GM23338 (cell line): ENCODE measurements at regions not wholly inside any gene's neighbourhood (a gene's known extent, or its start where the extent isn't known, plus 50 kb on each side); places are given as distances from the start of the nearest gene placed in this dataset.

Experiments
- ATAC-seq: fragments of 200-7000 bp; cut with Tn5 transposase; 3 replicates; pipeline ENCODE4 v1.9.1; 2020
- DNase-seq: peaks from one replicate; pipeline ENCODE4 v3.0.0-alpha.2; 2015; ENCODE audit warnings: low spot score
- H2AFZ ChIP-seq: fragments of 200-600 bp; sonication (generic); 2 replicates; pipeline ENCODE4 v1.8.0; 2016; ENCODE audit warnings: antibody characterized with exemption, mild to moderate bottlenecking, moderate library complexity
- H3F3A ChIP-seq: fragments of 200-600 bp; sonication (generic); replicated peaks from 2 replicates; pipeline ENCODE4 v1.8.0; 2017; ENCODE audit warnings: antibody characterized with exemption, mixed run types, low read depth
- H3K27ac ChIP-seq: fragments of 200-600 bp; sonication (generic); 2 replicates; pipeline ENCODE4 v1.6.1; 2016; ENCODE audit warnings: low read depth
- H3K27me3 ChIP-seq: fragments of 200-600 bp; sonication (generic); 2 replicates; pipeline ENCODE4 v1.8.0; 2016; ENCODE audit warnings: mild to moderate bottlenecking, mixed run types, moderate library complexity; ENCODE audit not compliant: insufficient read depth
- H3K36me3 ChIP-seq: fragments of 200-600 bp; sonication (generic); 2 replicates; pipeline ENCODE4 v1.8.0; 2016; ENCODE audit warnings: mild to moderate bottlenecking; ENCODE audit not compliant: insufficient read depth
- H3K4me1 ChIP-seq: fragments of 200-600 bp; sonication (generic); 2 replicates; pipeline ENCODE4 v1.8.0; 2016; ENCODE audit warnings: mild to moderate bottlenecking, moderate library complexity; ENCODE audit not compliant: insufficient read depth
- H3K4me2 ChIP-seq: fragments of 200-600 bp; sonication (generic); 2 replicates; pipeline ENCODE4 v1.7.1; 2017; ENCODE audit warnings: mixed run types
- H3K4me3 ChIP-seq: fragments of 200-600 bp; sonication (generic); 2 replicates; pipeline ENCODE4 v1.6.1; 2016; ENCODE audit warnings: mixed run types
- H3K79me2 ChIP-seq: fragments of 200-600 bp; sonication (generic); replicated peaks from 2 replicates; pipeline ENCODE4 v1.8.0; 2017; ENCODE audit warnings: mild to moderate bottlenecking; ENCODE audit not compliant: insufficient read depth
- H3K9me2 ChIP-seq: fragments of 200-600 bp; sonication (generic); 2 replicates; pipeline ENCODE4 v1.8.0; 2017; ENCODE audit not compliant: insufficient read depth
- H4K20me1 ChIP-seq: fragments of 200-600 bp; sonication (generic); replicated peaks from 2 replicates; pipeline ENCODE4 v1.8.0; 2017; ENCODE audit warnings: mild to moderate bottlenecking; ENCODE audit not compliant: insufficient read depth
- H3K27ac Mint-ChIP-seq: 2 replicates; pipeline ENCODE4 v1.8.0; 2020; ENCODE audit warnings: inconsistent platforms, mild to moderate bottlenecking, moderate library complexity, mixed read lengths
- H3K27me3 Mint-ChIP-seq: 3 replicates; pipeline ENCODE4 v1.8.0; 2022; ENCODE audit warnings: low read depth, mild to moderate bottlenecking, moderate library complexity, mixed read lengths, inconsistent platforms; ENCODE audit not compliant: insufficient read depth, poor library complexity
- H3K36me3 Mint-ChIP-seq: 3 replicates; pipeline ENCODE4 v1.8.0; 2021; ENCODE audit warnings: low read depth, mild to moderate bottlenecking, inconsistent platforms, moderate library complexity, mixed read lengths
- H3K4me1 Mint-ChIP-seq: 3 replicates; pipeline ENCODE4 v1.8.0; 2020; ENCODE audit warnings: mild to moderate bottlenecking, inconsistent platforms, mixed read lengths
- H3K4me3 Mint-ChIP-seq: 3 replicates; pipeline ENCODE4 v1.8.0; 2021; ENCODE audit warnings: moderate library complexity, mild to moderate bottlenecking, inconsistent platforms, mixed read lengths
- H3K9me3 Mint-ChIP-seq: 3 replicates; pipeline ENCODE4 v1.8.0; 2020; ENCODE audit warnings: moderate library complexity, mild to moderate bottlenecking, inconsistent platforms, mixed read lengths
- CREB1 ChIP-seq: fragments of 250-450 bp; sonication (Bioruptor Pico); IDR thresholded peaks from 2 replicates; pipeline ENCODE4 v1.5.0; 2020; ENCODE audit warnings: low read depth, mild to moderate bottlenecking, moderate library complexity
- CTCF ChIP-seq, 2 experiments: fragments of 200-600 bp in 1 of 2; sonication (generic) in 1 of 2; conservative IDR thresholded peaks; 2 replicates each; pipeline versions ENCODE4 v1.5.1 to v1.6.1; 2016 to 2017; ENCODE audit warnings: antibody characterized with exemption in 2 of 2, low read depth in 2 of 2, mild to moderate bottlenecking in 2 of 2, moderate library complexity in 1 of 2
- EZH2 ChIP-seq: fragments of 200-600 bp; sonication (generic); IDR thresholded peaks from one replicate; pipeline ENCODE4 v1.8.0; 2017; ENCODE audit warnings: antibody characterized with exemption, mild to moderate bottlenecking, low read depth; ENCODE audit not compliant: unreplicated experiment
- EZH2phosphoT487 ChIP-seq: fragments of 200-600 bp; sonication (generic); IDR thresholded peaks from one replicate; pipeline ENCODE4 v1.8.1; 2018; ENCODE audit warnings: antibody characterized with exemption; ENCODE audit not compliant: unreplicated experiment
- JUNB ChIP-seq: IDR thresholded peaks from one replicate; pipeline ENCODE4 v1.6.1; 2016; ENCODE audit warnings: antibody characterized with exemption; ENCODE audit not compliant: unreplicated experiment
- NANOG ChIP-seq: IDR thresholded peaks from 2 replicates; pipeline ENCODE4 v1.6.1; 2016; ENCODE audit warnings: antibody characterized with exemption, borderline replicate concordance
- POLR2AphosphoS5 ChIP-seq: IDR thresholded peaks from 2 replicates; pipeline ENCODE4 v1.6.1; 2016; ENCODE audit warnings: antibody characterized with exemption, low read depth
- REST ChIP-seq: IDR thresholded peaks from one replicate; pipeline ENCODE4 v1.6.1; 2018; ENCODE audit warnings: antibody characterized with exemption; ENCODE audit not compliant: unreplicated experiment
- STAT1 ChIP-seq: IDR thresholded peaks from one replicate; pipeline ENCODE4 v1.6.1; 2016; ENCODE audit warnings: antibody characterized with exemption; ENCODE audit not compliant: unreplicated experiment
- ZNF114 ChIP-seq: fragments of 250-450 bp; sonication (Bioruptor Pico); IDR thresholded peaks from 2 replicates; pipeline ENCODE4 v1.5.0; 2020; ENCODE audit warnings: mild to moderate bottlenecking, moderate library complexity
- ZNF331 ChIP-seq: fragments of 250-450 bp; sonication (Bioruptor Pico); IDR thresholded peaks from 2 replicates; pipeline ENCODE4 v1.5.0; 2020; ENCODE audit warnings: low read depth, mild to moderate bottlenecking, moderate library complexity

DNA sequence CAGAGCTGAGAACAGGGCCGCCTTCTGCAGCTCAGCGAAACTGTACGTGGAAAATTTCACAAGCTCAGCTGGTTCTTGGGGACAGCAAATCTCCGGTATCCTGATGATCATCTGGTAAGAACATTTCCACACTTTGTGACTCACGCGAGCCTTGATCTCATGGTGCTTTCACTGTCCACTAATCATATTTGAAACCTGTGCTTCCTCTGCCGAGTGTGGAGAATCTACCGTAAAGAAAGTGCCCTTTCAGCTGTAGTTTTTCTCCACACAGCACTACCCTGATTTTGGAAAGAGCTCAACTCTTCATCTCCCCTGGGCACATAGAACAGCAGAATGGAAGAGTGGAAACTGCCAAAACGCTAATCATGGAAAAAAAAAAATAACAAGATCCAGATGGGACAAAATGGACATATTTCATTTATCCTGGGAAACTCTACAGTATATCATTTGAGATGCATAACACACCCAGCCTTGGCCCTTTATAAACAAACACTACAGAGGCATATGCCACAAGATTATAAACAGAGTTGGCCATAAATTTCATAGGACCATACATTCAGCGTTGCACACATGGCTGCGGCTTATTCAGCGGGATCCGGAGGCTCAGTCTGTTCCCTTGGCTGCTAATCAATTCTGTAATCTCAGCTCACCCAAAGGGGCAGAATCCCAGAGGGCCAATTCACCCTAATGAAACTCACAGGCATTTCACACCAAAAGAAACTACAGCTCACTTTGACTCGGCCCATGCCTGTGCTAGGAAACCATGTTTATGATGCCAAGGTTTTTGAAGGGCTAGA, 434.5 kb downstream of the HDGFL1 start (continued):
- TF ChIP-seq REST (no peak), POLR2AphosphoS5 (no peak), JUNB (no peak), CTCF (conservative IDR thresholded peaks at IDR 0.05; ENCODE audit: low read depth in 2 of 2) (no peak; a peak in 1 of 4 replicates), CREB1 (CRISPR knock-in tag) (no peak), ZNF331 (CRISPR knock-in tag) (no peak), ZNF114 (CRISPR knock-in tag) (no peak), EZH2phosphoT487 (no peak), EZH2 (no peak), STAT1 (no peak), NANOG (no peak)

DNA sequence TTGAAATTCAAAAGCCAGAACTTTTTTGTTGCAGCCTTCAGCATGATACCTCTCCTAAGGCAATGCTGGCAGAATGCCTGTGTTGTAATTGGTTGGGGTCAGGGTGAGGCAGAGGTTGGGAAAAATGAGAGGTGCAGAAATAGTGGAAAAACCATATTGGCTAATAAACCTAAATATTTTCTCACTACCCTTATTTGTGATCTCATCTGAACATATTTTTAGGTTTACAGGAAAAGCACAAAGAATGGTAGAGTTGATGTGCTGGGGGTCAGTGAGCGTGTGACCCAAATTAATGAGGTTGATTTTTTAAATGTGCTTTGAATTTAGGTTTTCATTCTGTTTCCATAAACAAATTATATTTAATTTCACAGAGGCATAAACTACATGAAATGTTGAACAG, 437.3 kb downstream of the HDGFL1 start:
- no peak overlapping the region for H3K4me3 Mint-ChIP-seq
- no peak overlapping the region for H3K4me3 ChIP-seq
- peaks cover 14% of the 10 kb centered on the region for H3K9me2 ChIP-seq
- H3K27me3 Mint-ChIP-seq, result no peaks in the 10 kb centered on the region
- H3K36me3 ChIP-seq, result no peaks in the 10 kb centered on the region
- DNase-seq, result no peak
- no peak overlapping the region for H2AFZ ChIP-seq
- H3F3A ChIP-seq, result no peaks in the 10 kb centered on the region
- ATAC-seq, result no peak
- H3K27ac ChIP-seq, result no peak overlapping the region
- no peaks in the 10 kb centered on the region for H4K20me1 ChIP-seq
- H3K9me3 Mint-ChIP-seq, result no peaks in the 10 kb centered on the region
- no peak overlapping the region for H3K27ac Mint-ChIP-seq
- H3K36me3 Mint-ChIP-seq, result no peaks in the 10 kb centered on the region; the same call in 2 of the 3 replicates
- H3K27me3 ChIP-seq, result no peaks in the 10 kb centered on the region
- H3K4me1 ChIP-seq, result peaks cover 5% of the 10 kb centered on the region
- H3K79me2 ChIP-seq, result no peaks in the 10 kb centered on the region
- H3K4me2 ChIP-seq, result no peak overlapping the region
- H3K4me1 Mint-ChIP-seq, result peaks cover 18% of the 10 kb centered on the region
- TF ChIP-seq STAT1 (no peak), EZH2 (no peak), POLR2AphosphoS5 (no peak), REST (no peak), ZNF331 (CRISPR knock-in tag) (no peak), NANOG (no peak), CREB1 (CRISPR knock-in tag) (no peak), CTCF (conservative IDR thresholded peaks at IDR 0.05; ENCODE audit: low read depth in 2 of 2) (no peak), JUNB (no peak)
